ENCODE measurements at regions not wholly inside any gene's neighbourhood (a gene's known extent, or its start where the extent isn't known, plus 50 kb on each side); places are given as distances from the start of the nearest gene placed in this dataset.

DNA sequence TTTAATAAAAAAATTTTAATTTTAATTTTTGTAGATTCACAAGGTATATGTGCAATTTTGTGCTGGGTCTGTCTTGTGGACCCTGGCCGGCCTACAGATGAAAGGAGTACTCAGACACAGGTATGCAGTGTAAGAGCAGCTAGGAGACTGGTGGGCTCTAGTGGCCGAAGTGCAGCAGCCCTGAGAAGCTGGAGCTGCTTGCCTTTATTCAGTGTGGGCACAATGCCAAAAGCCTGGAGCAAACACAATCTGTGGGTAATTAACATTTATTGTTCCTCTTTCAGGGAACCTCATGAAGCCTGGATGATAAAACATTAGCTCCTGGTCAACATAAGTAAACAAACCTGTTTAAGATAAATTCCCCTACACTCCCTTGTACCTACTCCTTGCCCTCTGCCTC is 135.7 kb upstream of the SEL1L start:
- Histone ChIP-seq H3K36me3 (no peaks in the 10 kb centered on the region), H3K4me1 (no peaks in the 10 kb centered on the region), H3K4me3 (no peak overlapping the region), H3K9me3 (no peaks in the 10 kb centered on the region), H3K27me3 (no peaks in the 10 kb centered on the region), H3K27ac (no peak overlapping the region), H3K9ac (ENCODE audit: low read depth in 2 of 2, low read length in 2 of 2) (no peak overlapping the region)
- TF ChIP-seq, protein P1, sequence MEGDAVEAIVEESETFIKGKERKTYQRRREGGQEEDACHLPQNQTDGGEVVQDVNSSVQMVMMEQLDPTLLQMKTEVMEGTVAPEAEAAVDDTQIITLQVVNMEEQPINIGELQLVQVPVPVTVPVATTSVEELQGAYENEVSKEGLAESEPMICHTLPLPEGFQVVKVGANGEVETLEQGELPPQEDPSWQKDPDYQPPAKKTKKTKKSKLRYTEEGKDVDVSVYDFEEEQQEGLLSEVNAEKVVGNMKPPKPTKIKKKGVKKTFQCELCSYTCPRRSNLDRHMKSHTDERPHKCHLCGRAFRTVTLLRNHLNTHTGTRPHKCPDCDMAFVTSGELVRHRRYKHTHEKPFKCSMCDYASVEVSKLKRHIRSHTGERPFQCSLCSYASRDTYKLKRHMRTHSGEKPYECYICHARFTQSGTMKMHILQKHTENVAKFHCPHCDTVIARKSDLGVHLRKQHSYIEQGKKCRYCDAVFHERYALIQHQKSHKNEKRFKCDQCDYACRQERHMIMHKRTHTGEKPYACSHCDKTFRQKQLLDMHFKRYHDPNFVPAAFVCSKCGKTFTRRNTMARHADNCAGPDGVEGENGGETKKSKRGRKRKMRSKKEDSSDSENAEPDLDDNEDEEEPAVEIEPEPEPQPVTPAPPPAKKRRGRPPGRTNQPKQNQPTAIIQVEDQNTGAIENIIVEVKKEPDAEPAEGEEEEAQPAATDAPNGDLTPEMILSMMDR (IDR thresholded peaks at IDR 0.05): no peak
- intact Hi-C loops (cut with DNase I): no loop called here
- no peak for DNase-seq

DNA sequence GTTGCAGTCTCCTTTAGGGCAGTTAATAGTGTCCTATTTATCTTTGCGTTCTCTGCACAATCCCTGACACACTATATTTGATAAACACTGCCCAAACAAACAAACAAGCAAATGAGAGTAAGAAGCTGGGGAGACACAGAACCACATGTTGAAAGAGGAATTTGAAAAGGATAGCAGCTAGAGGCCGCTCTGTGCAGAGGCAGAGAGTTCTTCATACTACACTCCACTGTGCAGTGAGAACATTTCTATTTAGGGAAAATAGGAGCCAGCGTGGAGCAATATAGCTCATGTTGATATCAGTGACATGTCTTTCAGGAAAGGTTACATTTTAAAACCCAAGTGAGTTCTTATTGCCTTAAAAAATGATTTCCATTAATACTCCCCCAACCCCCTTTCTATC is 140.3 kb upstream of the SEL1L start:
- Histone ChIP-seq H3K4me3 (no peak overlapping the region), H3K27ac (no peak overlapping the region), H3K27me3 (no peaks in the 10 kb centered on the region), H3K9me3 (no peaks in the 10 kb centered on the region), H3K4me1 (no peaks in the 10 kb centered on the region), H3K36me3 (no peaks in the 10 kb centered on the region), H3K9ac (ENCODE audit: low read depth in 2 of 2, low read length in 2 of 2) (no peak overlapping the region)
- no peak for DNase-seq
- intact Hi-C loops (cut with DNase I): no loop called here
- TF ChIP-seq, protein P1 (IDR thresholded peaks at IDR 0.05): no peak

DNA sequence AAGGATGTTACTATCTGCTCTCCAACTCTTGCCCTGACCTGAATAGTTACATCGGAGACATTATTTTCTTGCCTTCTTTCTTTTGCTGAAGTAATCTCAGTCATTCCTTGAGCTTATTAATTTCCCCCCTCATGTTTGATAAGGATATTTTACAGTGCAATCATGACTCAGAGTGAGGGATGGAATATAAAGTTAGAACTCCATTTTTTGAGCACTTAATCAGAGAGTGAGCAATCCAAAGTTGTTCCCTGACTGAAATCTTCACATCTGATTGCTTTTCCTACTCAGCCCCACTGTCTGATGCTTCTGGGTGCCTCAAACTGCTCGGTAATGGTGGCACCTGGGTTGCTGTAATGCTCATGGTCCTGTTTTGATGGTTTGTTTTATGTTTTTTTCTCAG is 142.7 kb upstream of the SEL1L start:
- Histone ChIP-seq H3K4me3 (no peak overlapping the region), H3K9ac (ENCODE audit: low read depth in 2 of 2, low read length in 2 of 2) (no peak overlapping the region), H3K36me3 (no peaks in the 10 kb centered on the region), H3K27ac (no peak overlapping the region), H3K27me3 (no peaks in the 10 kb centered on the region), H3K4me1 (no peaks in the 10 kb centered on the region), H3K9me3 (no peaks in the 10 kb centered on the region)
- TF ChIP-seq, protein P1 (IDR thresholded peaks at IDR 0.05): no peak
- intact Hi-C loops (cut with DNase I): no loop called here
- no peak for DNase-seq

DNA sequence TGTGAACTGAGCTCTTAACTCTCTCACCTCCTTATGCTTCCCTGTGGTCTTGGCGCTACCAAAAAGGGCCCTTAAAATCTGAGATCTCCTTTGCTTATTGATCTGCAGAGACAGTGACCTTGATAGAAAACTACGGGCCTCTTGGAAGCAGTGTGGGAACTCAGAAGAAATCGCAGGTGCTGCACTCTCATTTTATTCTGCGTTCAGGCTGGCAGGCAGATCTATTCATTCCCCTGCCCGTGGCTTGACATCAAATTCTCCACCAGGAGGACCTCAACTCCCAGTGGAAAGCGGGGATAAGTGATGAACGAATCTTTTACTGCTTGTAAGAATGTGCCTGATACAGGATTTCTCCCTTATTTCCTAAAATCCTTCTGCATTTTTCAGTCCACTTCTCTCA is 143.2 kb upstream of the SEL1L start:
- intact Hi-C loops (cut with DNase I): no loop called here
- TF ChIP-seq, protein P1 (IDR thresholded peaks at IDR 0.05): no peak
- DNase-seq: no peak
- H3K9ac ChIP-seq (ENCODE audit: low read depth in 2 of 2, low read length in 2 of 2): no peak overlapping the region
- no peak overlapping the region for H3K4me3 ChIP-seq
- no peak overlapping the region for H3K27ac ChIP-seq
- no peaks in the 10 kb centered on the region for H3K27me3 ChIP-seq
- no peaks in the 10 kb centered on the region for H3K4me1 ChIP-seq
- no peaks in the 10 kb centered on the region for H3K9me3 ChIP-seq
- H3K36me3 ChIP-seq: no peaks in the 10 kb centered on the region

DNA sequence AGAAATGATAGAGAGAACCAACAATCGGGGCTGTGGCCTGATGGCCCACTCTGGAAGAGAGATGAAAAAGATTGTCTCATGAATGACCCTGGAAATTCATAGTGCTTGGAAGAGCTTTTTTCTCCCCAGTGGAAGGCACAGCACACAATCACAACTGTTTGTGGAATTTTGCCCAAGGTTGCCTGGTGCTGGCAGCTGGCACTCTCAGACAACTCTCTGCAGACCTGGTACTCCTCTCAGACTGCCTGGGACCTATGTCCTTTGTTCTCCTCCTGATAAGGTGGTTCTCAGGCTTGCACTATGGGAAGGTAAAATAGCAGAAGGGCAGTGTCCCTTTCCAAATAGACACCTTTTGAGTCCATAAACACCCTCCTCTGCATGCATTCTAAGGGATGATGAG is 144.1 kb upstream of the SEL1L start:
- Histone ChIP-seq H3K36me3 (no peaks in the 10 kb centered on the region), H3K27me3 (no peaks in the 10 kb centered on the region), H3K4me3 (no peak overlapping the region), H3K4me1 (no peaks in the 10 kb centered on the region), H3K9me3 (no peaks in the 10 kb centered on the region), H3K27ac (no peak overlapping the region), H3K9ac (ENCODE audit: low read depth in 2 of 2, low read length in 2 of 2) (no peak overlapping the region)
- intact Hi-C loops (cut with DNase I): no loop called here
- TF ChIP-seq, protein P1 (IDR thresholded peaks at IDR 0.05): no peak
- no peak for DNase-seq

DNA sequence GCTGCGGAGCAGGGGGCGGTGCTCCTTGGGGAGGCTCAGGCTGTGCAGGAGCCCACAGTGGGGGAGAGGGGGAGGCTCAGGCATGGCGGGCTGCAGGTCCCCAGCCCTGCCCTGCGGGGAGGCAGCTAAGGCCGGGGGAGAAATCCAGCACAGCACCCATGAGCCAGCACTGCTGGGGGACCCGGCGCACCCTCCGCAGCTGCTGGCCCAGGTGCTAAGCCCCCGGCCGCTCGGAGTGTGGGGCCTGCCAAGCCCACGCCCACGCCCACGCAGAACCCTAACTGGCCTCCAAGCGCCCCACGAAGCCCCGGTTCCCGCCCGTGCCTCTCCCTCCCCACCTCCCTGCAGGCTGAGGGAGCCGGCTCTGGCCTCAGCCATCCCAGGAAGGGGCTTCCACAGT is 145.6 kb upstream of the SEL1L start:
- H3K9me3 ChIP-seq: no peaks in the 10 kb centered on the region
- H3K36me3 ChIP-seq: no peaks in the 10 kb centered on the region
- H3K4me3 ChIP-seq: no peak overlapping the region
- no peak for DNase-seq
- no peak overlapping the region for H3K27ac ChIP-seq
- H3K27me3 ChIP-seq: no peaks in the 10 kb centered on the region
- no peak overlapping the region for H3K9ac ChIP-seq (ENCODE audit: low read depth in 2 of 2, low read length in 2 of 2)
- intact Hi-C loops (cut with DNase I): no loop called here
- H3K4me1 ChIP-seq: no peaks in the 10 kb centered on the region
- TF ChIP-seq, protein P1 (IDR thresholded peaks at IDR 0.05): no peak
